HUES6 (cell line): ENCODE measurements at regions not wholly inside any gene's neighbourhood (a gene's known extent, or its start where the extent isn't known, plus 50 kb on each side); places are given as distances from the start of the nearest gene placed in this dataset.
"Not testable (repeated sequence)": the region's sequence is repeated elsewhere in the genome, so short reads cannot be mapped to it uniquely, and the experiment has no call there.

Experiments used
- H3K27ac ChIP-seq: 2 replicates; pipeline ENCODE4 v1.7.0; 2013; ENCODE audit warnings: low read depth, mild to moderate bottlenecking, low read length, inconsistent platforms
- H3K27me3 ChIP-seq: 2 replicates; pipeline ENCODE4 v1.6.1; 2013; ENCODE audit warnings: low read length; ENCODE audit not compliant: control insufficient read depth, insufficient read depth
- H3K36me3 ChIP-seq: 2 replicates; pipeline ENCODE4 v1.6.1; 2013; ENCODE audit warnings: low read length; ENCODE audit not compliant: control insufficient read depth, insufficient read depth
- H3K4me1 ChIP-seq: 2 replicates; pipeline ENCODE4 v1.6.1; 2013; ENCODE audit warnings: low read length; ENCODE audit not compliant: control insufficient read depth, insufficient read depth
- H3K4me3 ChIP-seq: 2 replicates; pipeline ENCODE4 v1.5.1; 2013; ENCODE audit warnings: low read depth, low read length
- H3K9ac ChIP-seq: one replicate; pipeline ENCODE4 v1.6.1; 2013; ENCODE audit warnings: mild to moderate bottlenecking, low read length
- H3K9me3 ChIP-seq: 2 replicates; pipeline ENCODE4 v1.6.1; 2013; ENCODE audit warnings: low read depth, low read length; ENCODE audit not compliant: control insufficient read depth, insufficient read depth

DNA sequence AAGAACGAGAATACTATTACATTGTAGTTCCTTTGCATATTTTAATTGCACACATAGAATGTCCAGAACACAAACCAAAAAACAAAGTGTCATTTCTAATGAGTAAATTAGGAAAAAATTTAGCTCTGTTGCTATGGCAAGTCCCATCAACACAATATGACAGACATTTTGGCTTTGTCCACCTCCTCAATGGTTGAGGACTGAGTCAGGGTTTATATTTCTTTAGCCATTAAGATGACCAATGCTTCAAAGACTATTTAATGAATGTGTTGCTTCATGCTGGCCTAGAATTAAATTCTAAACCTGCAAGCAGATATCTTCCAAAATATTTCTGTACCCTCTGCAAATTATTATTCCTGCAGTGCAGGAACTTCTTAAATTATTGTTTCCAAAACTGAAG is 719.2 kb downstream of the NTRK3 start:
- Histone ChIP-seq H3K4me3 (no peak overlapping the region), H3K27ac (no peak overlapping the region), H3K36me3 (no peaks in the 10 kb centered on the region), H3K9me3 (0 out of 2 replicates have a peak, but pooled peaks cover 2% of the 10 kb centered on the region), H3K27me3 (no peaks in the 10 kb centered on the region), H3K4me1 (no peaks in the 10 kb centered on the region), H3K9ac (no peak overlapping the region)

DNA sequence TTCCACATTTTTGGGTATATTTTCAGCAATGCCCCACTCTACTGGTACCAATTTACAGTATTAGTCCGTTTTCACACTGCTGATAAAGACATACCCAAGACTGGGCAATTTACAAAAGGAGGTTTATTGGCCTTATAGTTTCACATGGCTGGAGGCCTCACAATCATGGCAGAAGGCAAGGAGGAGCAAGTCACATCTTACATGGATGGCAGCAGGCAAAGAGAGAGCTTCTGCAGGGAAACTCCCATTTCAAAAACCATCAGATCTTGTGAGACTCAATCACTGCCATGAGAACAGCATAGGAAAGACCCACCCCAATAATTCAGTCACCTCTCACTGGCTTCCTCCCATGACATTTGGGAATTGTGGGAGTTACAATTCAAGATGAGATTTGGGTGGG is 722.9 kb downstream of the NTRK3 start:
- not testable (repeated sequence) for H3K4me1 ChIP-seq, H3K9me3 ChIP-seq, H3K27me3 ChIP-seq, H3K9ac ChIP-seq, H3K27ac ChIP-seq, H3K36me3 ChIP-seq, H3K4me3 ChIP-seq

DNA sequence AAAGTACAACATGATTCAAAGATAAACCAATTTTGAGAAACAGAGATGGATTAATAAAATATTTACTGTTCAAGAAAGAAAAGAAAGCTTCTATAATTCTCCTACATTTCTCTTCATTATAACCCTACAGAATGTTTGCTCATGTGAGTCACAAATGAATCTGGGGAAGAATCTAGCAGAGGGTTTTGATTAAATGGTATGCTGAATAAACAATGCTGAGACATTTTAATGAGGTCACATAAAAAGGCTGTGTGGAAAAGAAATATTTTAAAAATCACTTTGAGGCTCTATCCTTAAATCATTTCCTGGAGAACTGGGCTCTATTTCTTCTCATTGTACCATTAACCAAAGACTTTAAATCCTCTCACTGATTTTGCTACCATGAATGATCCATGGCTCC is 727.7 kb downstream of the NTRK3 start:
- no peak overlapping the region for H3K9ac ChIP-seq
- no peak overlapping the region for H3K4me3 ChIP-seq
- no peaks in the 10 kb centered on the region for H3K27me3 ChIP-seq
- no peaks in the 10 kb centered on the region for H3K36me3 ChIP-seq
- no peaks in the 10 kb centered on the region for H3K9me3 ChIP-seq
- H3K4me1 ChIP-seq, result no peaks in the 10 kb centered on the region
- no peak overlapping the region for H3K27ac ChIP-seq

DNA sequence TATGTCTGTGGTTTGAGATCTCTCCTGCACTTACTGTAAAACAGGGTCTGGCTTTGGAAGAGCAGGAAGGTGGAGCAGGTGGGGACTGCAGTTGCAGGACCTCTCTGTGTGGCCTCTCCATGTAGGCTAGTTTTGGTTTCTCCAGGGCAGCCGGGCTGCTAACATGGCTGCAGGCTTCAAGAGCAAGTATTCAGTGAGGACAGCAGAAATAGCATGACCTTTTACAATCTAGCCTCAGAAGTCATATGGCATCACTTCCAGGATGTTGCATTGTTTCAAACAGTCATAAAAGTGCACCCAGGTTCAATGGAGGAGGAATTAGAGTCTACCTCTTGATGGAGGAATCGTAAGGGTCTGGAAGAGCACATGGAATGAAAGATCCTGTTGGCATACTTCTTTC is 728.7 kb downstream of the NTRK3 start:
- Histone ChIP-seq H3K9ac (no peak overlapping the region), H3K36me3 (no peaks in the 10 kb centered on the region), H3K9me3 (no peaks in the 10 kb centered on the region), H3K4me3 (no peak overlapping the region), H3K27me3 (no peaks in the 10 kb centered on the region), H3K4me1 (no peaks in the 10 kb centered on the region), H3K27ac (no peak overlapping the region)

DNA sequence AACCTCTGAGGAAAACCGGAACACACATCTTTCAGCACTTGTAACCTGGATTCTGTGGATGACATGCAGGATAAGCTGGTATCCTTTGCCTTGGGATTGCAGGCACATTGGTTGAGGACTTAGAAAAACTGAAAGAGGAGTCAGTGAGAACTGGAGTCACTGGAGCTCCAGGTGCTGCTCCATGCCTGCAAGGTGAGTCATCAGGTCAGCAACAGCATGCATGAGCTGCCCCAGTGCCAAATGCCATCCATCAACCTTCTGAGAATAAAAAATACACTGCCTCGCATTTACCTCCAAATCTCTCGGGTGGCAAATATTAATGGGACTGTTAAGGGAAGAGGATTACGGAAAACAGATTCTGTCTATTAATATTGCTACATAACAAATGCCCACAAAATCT is 729.1 kb downstream of the NTRK3 start:
- no peaks in the 10 kb centered on the region for H3K36me3 ChIP-seq
- H3K4me1 ChIP-seq, result no peaks in the 10 kb centered on the region
- H3K9ac ChIP-seq, result no peak overlapping the region
- H3K27ac ChIP-seq, result no peak overlapping the region
- no peaks in the 10 kb centered on the region for H3K9me3 ChIP-seq
- no peaks in the 10 kb centered on the region for H3K27me3 ChIP-seq
- H3K4me3 ChIP-seq, result no peak overlapping the region

DNA sequence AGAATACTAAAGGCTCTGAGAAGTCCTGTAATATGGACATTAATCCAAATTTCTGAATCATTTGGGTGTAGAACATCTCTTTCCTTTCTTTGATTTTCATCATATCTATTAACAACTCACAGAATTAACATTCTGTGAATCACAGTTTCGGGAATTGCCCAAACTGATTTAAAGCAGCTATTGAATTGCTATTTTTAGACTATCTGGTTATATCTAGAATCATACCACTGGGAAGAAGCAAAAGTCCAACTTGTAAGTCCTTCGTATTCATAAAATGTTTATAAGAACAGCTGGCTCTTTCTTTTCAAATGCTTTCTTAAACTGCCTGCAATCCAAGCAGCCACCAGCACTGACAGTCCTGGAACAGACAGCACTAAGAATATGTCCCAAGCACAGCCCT is 733.0 kb downstream of the NTRK3 start:
- Histone ChIP-seq H3K9ac (no peak overlapping the region), H3K27me3 (no peaks in the 10 kb centered on the region), H3K4me3 (no peak overlapping the region), H3K36me3 (no peaks in the 10 kb centered on the region), H3K27ac (no peak overlapping the region), H3K9me3 (no peaks in the 10 kb centered on the region), H3K4me1 (no peaks in the 10 kb centered on the region)

DNA sequence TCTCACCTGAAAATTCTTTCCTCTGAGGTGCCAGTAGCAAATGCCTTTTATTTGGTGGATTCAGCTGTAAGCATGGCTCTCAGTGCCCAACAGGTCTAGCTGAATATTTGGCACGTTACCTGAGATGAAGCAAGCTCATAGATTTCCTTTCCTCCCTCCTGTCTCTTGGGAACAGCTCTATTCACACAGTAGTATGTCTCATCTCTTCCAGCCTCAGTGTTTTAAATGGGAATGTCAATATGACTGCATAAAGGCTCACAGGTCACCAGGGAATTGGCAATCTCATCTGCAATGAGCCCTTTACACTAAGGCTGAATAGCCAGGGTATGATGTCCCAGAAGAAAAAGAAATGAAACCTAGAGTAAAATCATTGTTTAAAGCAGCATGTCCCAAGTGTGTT is 733.5 kb downstream of the NTRK3 start:
- Histone ChIP-seq H3K9me3 (no peaks in the 10 kb centered on the region), H3K4me1 (no peaks in the 10 kb centered on the region), H3K27ac (no peak overlapping the region), H3K36me3 (no peaks in the 10 kb centered on the region), H3K4me3 (no peak overlapping the region), H3K9ac (no peak overlapping the region), H3K27me3 (no peaks in the 10 kb centered on the region)

DNA sequence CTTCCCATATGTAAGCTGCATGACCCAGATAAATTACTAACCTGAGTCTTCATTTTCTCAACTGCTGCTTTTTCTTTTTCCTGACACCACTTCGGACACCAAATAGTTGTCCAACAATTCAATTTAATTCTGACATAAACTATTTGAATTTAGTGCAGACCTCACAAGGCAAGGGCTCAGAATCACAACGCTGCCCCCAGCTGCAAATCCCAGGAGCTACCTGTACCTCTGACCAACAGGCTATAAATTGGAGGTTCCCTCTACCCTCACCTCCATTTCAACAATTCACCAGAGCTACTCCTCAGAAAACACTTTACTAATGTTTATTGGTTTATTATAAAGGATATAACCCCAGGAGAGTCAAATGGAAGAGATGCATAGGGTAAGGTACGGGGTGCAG is 737.6 kb downstream of the NTRK3 start:
- Histone ChIP-seq H3K9me3 (no peaks in the 10 kb centered on the region), H3K27me3 (no peaks in the 10 kb centered on the region), H3K4me3 (no peak overlapping the region), H3K4me1 (no peaks in the 10 kb centered on the region), H3K9ac (no peak overlapping the region), H3K27ac (no peak overlapping the region), H3K36me3 (no peaks in the 10 kb centered on the region)

DNA sequence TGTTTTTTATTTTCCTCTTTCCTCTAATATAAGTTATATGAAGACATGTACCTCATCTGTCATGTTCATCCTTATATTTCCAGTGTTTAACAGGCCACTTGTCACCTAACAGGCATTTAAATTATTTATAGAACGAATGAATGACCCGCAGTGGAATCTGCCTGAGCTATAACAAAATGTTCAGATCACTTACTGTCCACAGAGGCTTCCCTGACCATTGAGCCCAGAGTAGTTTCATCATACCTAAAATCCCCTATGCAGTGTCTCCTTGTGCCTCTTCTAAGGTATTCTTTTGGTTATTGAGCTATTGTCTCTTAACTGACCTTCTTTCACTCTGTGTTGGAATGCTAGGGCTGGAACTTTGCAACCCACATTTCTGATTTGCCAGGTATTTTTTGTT is 748.5 kb downstream of the NTRK3 start:
- Histone ChIP-seq H3K9me3 (no peaks in the 10 kb centered on the region), H3K4me1 (no peaks in the 10 kb centered on the region), H3K4me3 (no peak overlapping the region), H3K9ac (no peak overlapping the region), H3K27ac (no peak overlapping the region), H3K27me3 (no peaks in the 10 kb centered on the region), H3K36me3 (no peaks in the 10 kb centered on the region)

DNA sequence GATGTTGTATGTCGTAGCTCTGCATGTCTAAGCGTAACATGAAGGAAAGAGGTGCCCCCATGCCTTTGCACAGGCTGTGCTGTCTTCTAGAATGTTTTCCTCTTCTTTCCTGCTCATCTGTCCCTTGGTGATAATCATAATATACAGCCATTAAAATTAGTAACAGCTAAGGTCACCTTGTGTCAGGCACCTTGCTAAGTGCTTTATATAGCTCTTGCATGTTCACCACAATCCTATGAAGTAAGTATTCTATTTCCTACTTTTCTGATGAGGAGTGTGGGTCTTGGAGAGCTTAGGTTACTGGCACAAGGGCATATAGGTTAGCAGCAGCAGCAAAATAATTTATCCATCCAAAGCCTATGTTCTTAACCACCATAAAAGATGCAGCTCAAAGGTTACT is 754.4 kb downstream of the NTRK3 start:
- no peaks in the 10 kb centered on the region for H3K27me3 ChIP-seq
- H3K27ac ChIP-seq, result no peak overlapping the region
- H3K4me1 ChIP-seq, result peaks cover 3% of the 10 kb centered on the region; the same call in 1 of the 2 replicates
- H3K9ac ChIP-seq, result no peak overlapping the region
- H3K4me3 ChIP-seq, result no peak overlapping the region
- no peaks in the 10 kb centered on the region for H3K36me3 ChIP-seq
- H3K9me3 ChIP-seq, result no peaks in the 10 kb centered on the region

DNA sequence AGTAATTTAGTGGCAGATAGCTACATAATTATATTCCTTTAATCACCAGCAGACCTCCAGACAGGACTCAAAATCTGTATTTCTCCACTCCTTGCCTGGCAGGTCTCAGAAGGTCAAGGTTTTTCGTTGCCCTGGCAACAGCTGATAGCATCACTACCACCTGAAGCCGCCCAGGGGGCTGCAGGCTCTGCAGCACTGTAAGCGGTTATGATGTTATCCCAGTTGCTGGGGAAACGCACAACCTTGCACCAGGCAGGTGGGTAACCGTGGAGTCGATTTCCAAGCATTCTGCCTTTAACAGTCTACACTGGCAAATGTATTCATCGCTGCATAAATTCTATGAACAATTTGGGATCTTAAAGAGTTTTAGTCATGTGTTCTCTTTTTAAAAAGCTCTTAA is 756.3 kb downstream of the NTRK3 start:
- Histone ChIP-seq H3K9me3 (no peaks in the 10 kb centered on the region), H3K36me3 (no peaks in the 10 kb centered on the region), H3K9ac (no peak overlapping the region), H3K27ac (no peak overlapping the region), H3K27me3 (no peaks in the 10 kb centered on the region), H3K4me1 (peaks cover 3% of the 10 kb centered on the region; the same call in 1 of the 2 replicates), H3K4me3 (no peak overlapping the region)

DNA sequence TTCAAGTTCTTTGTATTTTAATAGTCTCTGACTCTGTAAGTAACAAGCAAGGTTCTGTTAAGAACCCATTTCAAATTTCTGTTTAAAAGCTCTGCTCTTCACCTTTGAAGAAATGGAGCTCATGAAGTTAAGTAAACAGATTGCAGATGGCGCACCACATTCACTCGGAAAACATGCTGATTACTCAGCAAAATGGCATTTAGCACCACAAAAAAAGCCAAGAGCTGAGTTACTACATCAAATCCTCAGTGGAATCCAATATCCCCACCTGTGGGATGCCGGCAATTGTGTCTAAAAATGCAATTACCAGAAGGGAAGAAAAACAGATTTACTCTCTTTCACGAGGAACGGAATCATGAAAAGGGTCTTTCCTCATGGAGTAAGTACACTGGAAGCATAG is 758.0 kb downstream of the NTRK3 start:
- Histone ChIP-seq H3K27me3 (no peaks in the 10 kb centered on the region), H3K4me1 (peaks cover 3% of the 10 kb centered on the region; the same call in 1 of the 2 replicates), H3K27ac (no peak overlapping the region), H3K9ac (no peak overlapping the region), H3K9me3 (0 out of 2 replicates have a peak, but pooled peaks cover 3% of the 10 kb centered on the region), H3K4me3 (no peak overlapping the region), H3K36me3 (no peaks in the 10 kb centered on the region)
